HL-60 (cell line): ENCODE measurements at regions not wholly inside any gene's neighbourhood (a gene's known extent, or its start where the extent isn't known, plus 50 kb on each side); places are given as distances from the start of the nearest gene placed in this dataset.

ENCODE experiments used
- GABPA ChIP-seq: IDR thresholded peaks from 2 replicates; pipeline ENCODE4 v1.6.1; 2012; ENCODE audit warnings: low read depth
- POLR2AphosphoS5 ChIP-seq: IDR thresholded peaks from 2 replicates; pipeline ENCODE4 v1.6.1; 2012; ENCODE audit warnings: low read depth
- SPI1 ChIP-seq: IDR thresholded peaks from 2 replicates; pipeline ENCODE4 v1.6.1; 2012; ENCODE audit warnings: low read depth, mild to moderate bottlenecking, borderline replicate concordance
- TF ChIP-seq, protein P1 (sequence below): IDR thresholded peaks from one replicate; pipeline ENCODE4 v1.5.1; 2011; ENCODE audit warnings: low read length, control low read depth, inconsistent platforms; ENCODE audit not compliant: insufficient read depth
- TF ChIP-seq, protein P2 (sequence below): IDR thresholded peaks from 2 replicates; pipeline ENCODE4 v1.6.1; 2012; ENCODE audit warnings: low read depth; ENCODE audit not compliant: insufficient replicate concordance

DNA sequence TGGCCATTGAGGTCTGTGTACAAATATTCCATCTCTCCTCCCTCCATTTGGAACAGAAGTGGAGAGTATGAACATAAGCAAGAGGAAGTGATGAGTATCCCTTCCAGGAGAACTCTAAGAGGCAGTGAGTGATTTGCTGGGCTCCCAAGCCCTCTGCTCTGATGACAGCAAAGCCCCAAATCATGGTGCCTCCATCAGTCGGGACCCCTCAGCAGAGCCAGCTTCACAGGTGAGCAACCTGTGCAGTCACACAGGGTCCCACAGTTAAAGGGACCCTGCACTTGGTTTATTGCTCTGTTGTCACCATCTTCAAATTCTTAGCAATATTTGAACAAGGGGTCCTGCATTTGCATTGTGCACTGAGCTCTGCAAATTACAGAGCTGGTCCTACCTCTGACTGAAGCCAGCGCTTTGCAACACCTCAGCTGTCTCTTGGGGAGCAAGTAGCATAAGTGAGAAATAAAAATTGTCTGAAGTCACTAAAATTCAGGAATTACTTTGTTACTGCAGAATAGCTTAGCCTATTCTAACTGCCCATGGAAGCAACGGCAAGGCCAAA lies 466.4 kb downstream of the MN1 start:
- TF ChIP-seq, protein P1, sequence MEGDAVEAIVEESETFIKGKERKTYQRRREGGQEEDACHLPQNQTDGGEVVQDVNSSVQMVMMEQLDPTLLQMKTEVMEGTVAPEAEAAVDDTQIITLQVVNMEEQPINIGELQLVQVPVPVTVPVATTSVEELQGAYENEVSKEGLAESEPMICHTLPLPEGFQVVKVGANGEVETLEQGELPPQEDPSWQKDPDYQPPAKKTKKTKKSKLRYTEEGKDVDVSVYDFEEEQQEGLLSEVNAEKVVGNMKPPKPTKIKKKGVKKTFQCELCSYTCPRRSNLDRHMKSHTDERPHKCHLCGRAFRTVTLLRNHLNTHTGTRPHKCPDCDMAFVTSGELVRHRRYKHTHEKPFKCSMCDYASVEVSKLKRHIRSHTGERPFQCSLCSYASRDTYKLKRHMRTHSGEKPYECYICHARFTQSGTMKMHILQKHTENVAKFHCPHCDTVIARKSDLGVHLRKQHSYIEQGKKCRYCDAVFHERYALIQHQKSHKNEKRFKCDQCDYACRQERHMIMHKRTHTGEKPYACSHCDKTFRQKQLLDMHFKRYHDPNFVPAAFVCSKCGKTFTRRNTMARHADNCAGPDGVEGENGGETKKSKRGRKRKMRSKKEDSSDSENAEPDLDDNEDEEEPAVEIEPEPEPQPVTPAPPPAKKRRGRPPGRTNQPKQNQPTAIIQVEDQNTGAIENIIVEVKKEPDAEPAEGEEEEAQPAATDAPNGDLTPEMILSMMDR: no peak
- TF ChIP-seq POLR2AphosphoS5: no peak
- TF ChIP-seq, protein P2, sequence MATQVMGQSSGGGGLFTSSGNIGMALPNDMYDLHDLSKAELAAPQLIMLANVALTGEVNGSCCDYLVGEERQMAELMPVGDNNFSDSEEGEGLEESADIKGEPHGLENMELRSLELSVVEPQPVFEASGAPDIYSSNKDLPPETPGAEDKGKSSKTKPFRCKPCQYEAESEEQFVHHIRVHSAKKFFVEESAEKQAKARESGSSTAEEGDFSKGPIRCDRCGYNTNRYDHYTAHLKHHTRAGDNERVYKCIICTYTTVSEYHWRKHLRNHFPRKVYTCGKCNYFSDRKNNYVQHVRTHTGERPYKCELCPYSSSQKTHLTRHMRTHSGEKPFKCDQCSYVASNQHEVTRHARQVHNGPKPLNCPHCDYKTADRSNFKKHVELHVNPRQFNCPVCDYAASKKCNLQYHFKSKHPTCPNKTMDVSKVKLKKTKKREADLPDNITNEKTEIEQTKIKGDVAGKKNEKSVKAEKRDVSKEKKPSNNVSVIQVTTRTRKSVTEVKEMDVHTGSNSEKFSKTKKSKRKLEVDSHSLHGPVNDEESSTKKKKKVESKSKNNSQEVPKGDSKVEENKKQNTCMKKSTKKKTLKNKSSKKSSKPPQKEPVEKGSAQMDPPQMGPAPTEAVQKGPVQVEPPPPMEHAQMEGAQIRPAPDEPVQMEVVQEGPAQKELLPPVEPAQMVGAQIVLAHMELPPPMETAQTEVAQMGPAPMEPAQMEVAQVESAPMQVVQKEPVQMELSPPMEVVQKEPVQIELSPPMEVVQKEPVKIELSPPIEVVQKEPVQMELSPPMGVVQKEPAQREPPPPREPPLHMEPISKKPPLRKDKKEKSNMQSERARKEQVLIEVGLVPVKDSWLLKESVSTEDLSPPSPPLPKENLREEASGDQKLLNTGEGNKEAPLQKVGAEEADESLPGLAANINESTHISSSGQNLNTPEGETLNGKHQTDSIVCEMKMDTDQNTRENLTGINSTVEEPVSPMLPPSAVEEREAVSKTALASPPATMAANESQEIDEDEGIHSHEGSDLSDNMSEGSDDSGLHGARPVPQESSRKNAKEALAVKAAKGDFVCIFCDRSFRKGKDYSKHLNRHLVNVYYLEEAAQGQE: no peak
- no peak for TF ChIP-seq GABPA
- no peak for TF ChIP-seq SPI1
